Loucy (cell line): ENCODE measurements at regions not wholly inside any gene's neighbourhood (a gene's known extent, or its start where the extent isn't known, plus 50 kb on each side); places are given as distances from the start of the nearest gene placed in this dataset.

Source experiments
- H2AFZ ChIP-seq: fragments of 200-600 bp; sonication (generic); 2 replicates; pipeline ENCODE4 v1.6.0; 2016; ENCODE audit warnings: antibody characterized with exemption, mild to moderate bottlenecking, low read length, moderate library complexity
- H3F3A ChIP-seq: fragments of 200-600 bp; 2 replicates; pipeline ENCODE4 v1.6.0; 2016; ENCODE audit warnings: antibody characterized with exemption, low read depth, mild to moderate bottlenecking
- H3K27me3 ChIP-seq: fragments of 200-600 bp; sonication (generic); 2 replicates; pipeline ENCODE4 v1.6.1; 2014; ENCODE audit warnings: low read length, mild to moderate bottlenecking; ENCODE audit not compliant: insufficient read depth, poor library complexity, severe bottlenecking
- H3K36me3 ChIP-seq: fragments of 200-600 bp; sonication (generic); 2 replicates; pipeline ENCODE4 v1.6.1; 2016; ENCODE audit warnings: low read length; ENCODE audit not compliant: insufficient read depth
- H3K4me1 ChIP-seq: fragments of 200-600 bp; sonication (generic); 2 replicates; pipeline ENCODE4 v1.5.1; 2014; ENCODE audit warnings: low read length, mild to moderate bottlenecking; ENCODE audit not compliant: insufficient read depth, poor library complexity, severe bottlenecking
- H3K4me2 ChIP-seq: fragments of 200-600 bp; sonication (generic); 2 replicates; pipeline ENCODE4 v1.6.0; 2014; ENCODE audit warnings: antibody characterized with exemption, low read length, low read depth, mild to moderate bottlenecking; ENCODE audit not compliant: poor library complexity, severe bottlenecking
- H3K4me3 ChIP-seq: fragments of 200-600 bp; sonication (generic); 2 replicates; pipeline ENCODE4 v1.5.1; 2014; ENCODE audit warnings: low read length, mild to moderate bottlenecking, mixed read lengths; ENCODE audit not compliant: poor library complexity, severe bottlenecking
- H3K79me2 ChIP-seq: fragments of 200-600 bp; sonication (generic); 2 replicates; pipeline ENCODE4 v1.6.1; 2014; ENCODE audit warnings: low read length; ENCODE audit not compliant: insufficient read depth
- H3K9ac ChIP-seq: fragments of 200-600 bp; sonication (generic); 2 replicates; pipeline ENCODE4 v1.6.0; 2014; ENCODE audit warnings: mild to moderate bottlenecking, low read depth, low read length, moderate library complexity; ENCODE audit not compliant: poor library complexity, severe bottlenecking
- H3K9me2 ChIP-seq: fragments of 200-600 bp; sonication (generic); replicated peaks from 2 replicates; pipeline ENCODE4 v1.6.1; 2016; ENCODE audit warnings: low read depth, low read length, mixed read lengths
- H3K9me3 ChIP-seq: fragments of 200-600 bp; sonication (generic); 2 replicates; pipeline ENCODE4 v1.6.1; 2014; ENCODE audit warnings: mild to moderate bottlenecking, antibody characterized with exemption, low read length, low read depth; ENCODE audit not compliant: insufficient read depth
- H4K20me1 ChIP-seq: fragments of 200-600 bp; sonication (generic); 2 replicates; pipeline ENCODE4 v1.6.0; 2014; ENCODE audit warnings: antibody characterized with exemption, low read length, mild to moderate bottlenecking; ENCODE audit not compliant: insufficient read depth, poor library complexity, severe bottlenecking
- CTCF ChIP-seq: fragments of 200-600 bp; sonication (generic); conservative IDR thresholded peaks from 2 replicates; pipeline ENCODE4 v1.5.1; 2014; ENCODE audit warnings: mild to moderate bottlenecking, antibody characterized with exemption, low read length
- EZH2phosphoT487 ChIP-seq: fragments of 200-600 bp; IDR thresholded peaks from 2 replicates; pipeline ENCODE4 v1.6.1; 2018; ENCODE audit warnings: antibody characterized with exemption, mild to moderate bottlenecking, moderate library complexity, borderline replicate concordance

DNA sequence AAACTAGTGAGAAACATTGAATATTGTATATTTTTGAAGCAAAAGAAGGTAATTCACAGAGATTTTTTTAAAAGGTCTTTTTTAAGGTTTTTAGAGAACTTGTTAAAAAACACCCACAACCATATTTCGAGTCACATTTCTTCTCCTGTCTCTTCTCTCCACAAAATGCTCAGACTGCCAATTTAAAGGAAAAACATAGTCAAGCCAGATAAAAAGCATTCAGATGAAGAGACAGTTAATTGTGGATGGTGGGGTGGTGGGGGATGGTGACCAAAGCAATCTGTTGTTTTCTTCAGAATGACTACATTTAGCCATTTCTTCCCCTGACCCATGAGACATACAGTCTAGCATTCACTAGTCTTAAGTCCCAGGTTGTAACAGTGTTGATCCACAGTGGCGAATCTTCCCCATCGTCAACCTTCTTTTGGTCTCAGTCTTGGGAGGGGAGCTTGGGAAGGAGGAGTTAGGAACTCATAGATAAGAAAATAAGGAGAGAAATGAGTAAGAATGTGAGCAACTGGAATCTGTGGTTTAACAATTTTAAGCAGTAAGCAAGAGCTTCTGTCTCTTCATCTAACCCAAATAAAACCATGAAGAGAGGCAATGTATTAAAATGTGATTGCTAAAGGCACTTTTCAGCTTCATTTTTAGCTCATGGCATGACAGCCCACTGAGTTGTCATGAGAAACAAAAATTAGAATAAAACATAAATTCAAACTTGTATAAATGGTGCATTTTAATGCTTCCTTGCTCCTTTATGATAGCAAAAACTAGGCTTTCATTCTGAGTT lies 413.7 kb upstream of the FSHR start:
- Histone ChIP-seq H3K9ac (no peak overlapping the region), H2AFZ (no peak overlapping the region), H3K9me3 (no peaks in the 10 kb centered on the region)

DNA sequence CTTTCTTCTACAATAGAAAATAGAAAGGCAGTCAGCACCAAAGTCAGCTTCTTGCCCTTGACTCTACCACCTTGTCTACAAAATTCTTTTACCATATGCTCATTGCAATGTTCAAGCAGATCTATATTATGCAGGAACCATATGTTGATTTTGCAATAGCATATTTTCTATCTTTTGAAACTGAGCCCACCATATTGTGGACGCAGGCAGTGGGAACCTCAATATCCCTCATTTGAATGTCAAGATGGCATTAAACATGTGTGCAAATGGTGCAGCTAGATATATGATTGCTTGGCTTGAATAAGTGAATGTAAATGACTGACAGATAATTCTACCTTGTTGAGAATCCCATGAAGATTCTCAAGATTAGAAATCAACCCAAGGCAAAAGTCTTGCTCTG lies 412.7 kb upstream of the FSHR start:
- H3K4me3 ChIP-seq = no peak overlapping the region
- H3F3A ChIP-seq = no peaks in the 10 kb centered on the region
- H3K27me3 ChIP-seq = no peaks in the 10 kb centered on the region
- H4K20me1 ChIP-seq = no peaks in the 10 kb centered on the region
- H3K4me1 ChIP-seq = no peaks in the 10 kb centered on the region
- H3K9ac ChIP-seq = no peak overlapping the region
- no peaks in the 10 kb centered on the region for H3K79me2 ChIP-seq
- H3K4me2 ChIP-seq = no peak overlapping the region
- H2AFZ ChIP-seq = no peak overlapping the region
- no peaks in the 10 kb centered on the region for H3K9me3 ChIP-seq
- H3K9me2 ChIP-seq = no peaks in the 10 kb centered on the region
- TF ChIP-seq EZH2phosphoT487 = no peak
- no peaks in the 10 kb centered on the region for H3K36me3 ChIP-seq

More for the DNA sequence above, 413.7 kb upstream of the FSHR start:
- no peak overlapping the region for H3K4me2 ChIP-seq
- TF ChIP-seq EZH2phosphoT487 (no peak), CTCF (no peak)
- H3K79me2 ChIP-seq = no peaks in the 10 kb centered on the region
- no peaks in the 10 kb centered on the region for H3K36me3 ChIP-seq
- no peaks in the 10 kb centered on the region for H3K27me3 ChIP-seq
- no peaks in the 10 kb centered on the region for H4K20me1 ChIP-seq
- H3K4me1 ChIP-seq = no peaks in the 10 kb centered on the region
- no peaks in the 10 kb centered on the region for H3K9me2 ChIP-seq
- H3F3A ChIP-seq = no peaks in the 10 kb centered on the region
- no peak overlapping the region for H3K4me3 ChIP-seq

- TF ChIP-seq CTCF = no peak
- no peak for TF ChIP-seq EZH2phosphoT487
- Histone ChIP-seq H2AFZ (no peak overlapping the region), H3K4me1 (no peaks in the 10 kb centered on the region)
These were observed 399.3 kb upstream of the FSHR start for GRCh38 chr2:49553658-49554057.

GRCh38 chr2:49532702-49533101 lies 378.4 kb upstream of the FSHR start:
- H4K20me1 ChIP-seq = no peaks in the 10 kb centered on the region

More at GRCh38 chr2:49553658-49554057, 399.3 kb upstream of the FSHR start:
- no peak overlapping the region for H3K4me2 ChIP-seq
- no peaks in the 10 kb centered on the region for H3K36me3 ChIP-seq
- H3K9ac ChIP-seq = no peak overlapping the region
- H3K4me3 ChIP-seq = no peak overlapping the region
- H4K20me1 ChIP-seq = no peaks in the 10 kb centered on the region
- H3K27me3 ChIP-seq = no peaks in the 10 kb centered on the region
- no peaks in the 10 kb centered on the region for H3K9me2 ChIP-seq
- H3F3A ChIP-seq = no peaks in the 10 kb centered on the region
- H3K9me3 ChIP-seq = no peaks in the 10 kb centered on the region
- no peaks in the 10 kb centered on the region for H3K79me2 ChIP-seq

More at GRCh38 chr2:49532702-49533101, 378.4 kb upstream of the FSHR start:
- TF ChIP-seq EZH2phosphoT487 (no peak), CTCF (no peak)
- H3K4me1 ChIP-seq = no peaks in the 10 kb centered on the region
- H3K9me3 ChIP-seq = no peaks in the 10 kb centered on the region
- H3K4me3 ChIP-seq = no peak overlapping the region
- H3K79me2 ChIP-seq = no peaks in the 10 kb centered on the region
- H3K4me2 ChIP-seq = no peak overlapping the region
- H2AFZ ChIP-seq = no peak overlapping the region
- no peaks in the 10 kb centered on the region for H3K9me2 ChIP-seq
- H3K36me3 ChIP-seq = no peaks in the 10 kb centered on the region
- H3K9ac ChIP-seq = no peak overlapping the region
- no peaks in the 10 kb centered on the region for H3F3A ChIP-seq
- no peaks in the 10 kb centered on the region for H3K27me3 ChIP-seq
